ENCODE measurements at regions not wholly inside any gene's neighbourhood (a gene's known extent, or its start where the extent isn't known, plus 50 kb on each side); places are given as distances from the start of the nearest gene placed in this dataset.
"Not testable (repeated sequence)": the region's sequence is repeated elsewhere in the genome, so short reads cannot be mapped to it uniquely, and the experiment has no call there.

DNA sequence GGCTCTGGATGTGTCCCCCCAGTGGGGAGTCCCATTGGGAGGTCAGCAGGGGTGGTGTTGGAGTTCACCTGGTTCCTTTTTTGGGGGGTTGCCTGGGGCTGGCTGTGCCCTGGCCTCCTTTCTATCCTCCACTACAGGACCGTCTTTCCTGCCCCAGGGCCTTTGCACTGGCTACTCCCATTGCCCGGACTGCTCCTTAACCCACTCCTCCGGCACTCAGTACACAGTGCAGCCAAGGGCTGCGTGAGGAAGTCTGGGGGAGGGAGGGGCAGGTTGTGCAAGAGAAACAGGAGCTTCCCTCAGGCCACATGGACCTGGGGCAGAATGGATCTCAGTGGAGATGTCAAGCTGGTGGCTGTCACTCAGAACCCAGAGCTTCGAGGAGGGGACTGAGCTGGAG is 429.3 kb upstream of the SULF2 start:
- no peak for DNase-seq

DNA sequence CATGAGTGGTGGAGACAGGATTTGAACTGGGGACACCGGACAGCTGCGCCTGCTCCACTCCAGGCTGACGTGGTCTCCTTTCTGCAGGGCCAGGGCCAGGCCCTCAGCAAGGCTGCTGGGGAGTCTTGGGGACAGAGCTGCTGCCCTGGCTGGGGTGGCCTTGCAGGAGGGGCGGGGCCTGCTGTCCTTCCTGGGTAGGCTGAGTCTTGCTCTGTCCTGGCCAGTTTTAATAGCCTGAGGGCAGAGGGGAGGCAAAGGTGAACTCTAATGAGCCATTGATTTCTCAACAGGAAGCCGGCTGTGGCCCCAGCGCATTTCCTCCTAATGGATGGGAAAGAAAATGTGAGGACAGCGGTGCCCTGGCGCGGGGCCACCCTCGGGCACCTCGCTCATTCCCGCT is 428.4 kb upstream of the SULF2 start:
- not testable (repeated sequence) for DNase-seq

- DNase-seq: no peak
Measured at GRCh38 chr20:48212806-48213509, 427.7 kb upstream of the SULF2 start.

DNA sequence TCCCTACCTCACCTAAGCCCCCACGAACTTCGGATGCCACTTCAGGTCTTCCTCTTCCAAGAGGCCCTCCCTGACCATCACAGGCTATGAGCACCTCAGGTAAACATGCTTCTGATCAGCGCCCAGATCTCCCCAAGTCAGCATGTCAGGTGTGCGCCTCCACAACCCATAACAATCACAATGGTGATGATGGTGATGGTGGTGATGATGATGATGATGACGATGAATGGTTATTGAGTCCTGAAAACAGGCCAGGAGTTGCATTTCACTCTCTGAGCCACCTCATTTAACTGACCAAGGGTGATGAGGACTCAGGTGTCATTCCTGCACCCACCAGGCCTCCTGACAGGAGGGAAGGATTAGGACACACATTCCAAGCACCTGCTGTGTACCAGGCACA is 426.6 kb upstream of the SULF2 start:
- no peak for DNase-seq

DNA sequence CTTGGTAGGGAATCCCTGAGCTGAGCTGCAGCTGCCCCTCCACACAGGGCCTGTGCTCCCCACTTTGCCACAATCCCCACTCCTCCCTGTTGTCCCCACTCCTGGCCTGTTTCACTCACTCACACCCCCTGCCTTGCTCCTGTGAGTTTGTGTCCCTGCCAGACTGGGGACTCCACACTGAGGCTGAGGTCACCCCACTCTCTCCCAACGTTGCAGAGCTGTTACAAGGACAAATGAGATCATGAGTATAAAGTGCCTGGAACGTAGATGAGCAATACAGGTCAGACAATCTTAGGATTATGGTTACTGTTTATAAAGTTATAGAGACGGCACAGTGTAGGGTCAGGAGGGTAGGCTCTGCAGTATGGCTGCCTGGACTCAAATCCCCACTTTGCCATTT is 426.0 kb upstream of the SULF2 start:
- DNase-seq: no peak

- DNase-seq: no peak
Measured at GRCh38 chr20:48210111-48211027, 425.1 kb upstream of the SULF2 start.

DNA sequence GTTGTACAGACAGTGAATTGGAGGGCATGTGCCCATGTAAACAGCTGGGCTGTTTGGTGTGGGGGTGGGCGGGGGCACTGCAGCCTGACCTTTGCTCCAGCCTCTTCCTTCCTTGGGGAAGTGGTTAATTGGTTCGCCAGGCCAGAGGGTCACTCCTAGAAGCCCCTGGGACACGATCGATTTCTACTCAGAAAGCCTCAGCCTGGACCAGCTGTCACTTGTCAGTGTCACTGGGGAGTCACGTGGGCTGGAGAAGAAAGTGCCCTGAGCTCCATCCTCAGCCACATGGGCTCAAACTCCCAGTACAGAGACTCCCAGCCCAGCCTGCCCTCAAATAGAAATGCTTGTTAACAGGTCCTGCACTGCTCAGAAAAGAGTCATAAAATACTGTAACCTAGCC is 423.8 kb upstream of the SULF2 start:
- no peak for DNase-seq

DNA sequence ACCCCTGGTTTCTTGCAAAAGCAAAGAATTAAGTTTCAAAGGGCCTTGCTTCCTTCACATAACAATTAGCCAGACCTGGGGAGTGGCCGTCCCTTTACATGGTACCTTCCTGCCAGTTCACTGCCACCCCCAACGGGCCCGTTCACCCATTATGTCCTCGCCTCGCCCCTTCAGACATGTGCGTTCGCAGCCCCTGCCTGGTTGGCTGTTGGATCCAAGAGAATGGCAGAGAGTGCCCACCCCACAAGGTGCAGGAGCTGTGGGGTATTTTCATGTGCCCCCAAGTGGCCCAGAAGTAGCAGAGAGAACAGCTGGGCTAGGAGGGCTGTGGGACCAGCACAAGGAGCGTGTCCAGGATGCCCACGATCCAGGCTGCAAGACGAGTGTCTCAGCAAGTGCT is 422.9 kb upstream of the SULF2 start:
- DNase-seq: no peak

GRCh38 chr20:48207505-48207904 is 422.2 kb upstream of the SULF2 start:
- no peak for DNase-seq

GRCh38 chr20:48205786-48206185 is 420.5 kb upstream of the SULF2 start:
- no peak for DNase-seq

DNA sequence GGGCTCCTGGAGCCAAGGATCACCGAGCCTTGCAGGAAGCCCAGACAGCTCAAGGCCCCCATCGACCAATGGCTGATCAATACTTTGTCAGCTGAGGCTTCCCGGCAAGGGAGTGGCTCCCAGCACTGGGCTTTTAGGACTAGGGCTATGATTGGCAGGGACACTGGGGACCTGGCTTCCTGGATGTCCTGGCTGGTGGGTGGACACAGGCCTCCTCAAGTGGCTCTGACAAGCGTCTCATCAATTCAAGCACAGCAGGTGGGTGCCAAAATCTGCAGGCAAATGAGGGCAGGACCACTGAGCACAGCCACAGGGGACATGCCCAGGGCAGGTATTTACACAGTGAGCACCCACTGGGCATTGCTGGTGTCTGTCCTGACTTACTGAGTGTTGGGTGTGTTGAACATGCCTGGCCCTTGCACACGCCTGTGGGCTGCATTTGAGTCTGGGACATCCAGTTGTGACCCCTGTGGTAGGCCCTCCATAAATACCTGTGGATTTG is 420.1 kb upstream of the SULF2 start:
- DNase-seq: no peak

- DNase-seq: no peak
Measured at GRCh38 chr20:48204499-48204898, 419.2 kb upstream of the SULF2 start.

DNA sequence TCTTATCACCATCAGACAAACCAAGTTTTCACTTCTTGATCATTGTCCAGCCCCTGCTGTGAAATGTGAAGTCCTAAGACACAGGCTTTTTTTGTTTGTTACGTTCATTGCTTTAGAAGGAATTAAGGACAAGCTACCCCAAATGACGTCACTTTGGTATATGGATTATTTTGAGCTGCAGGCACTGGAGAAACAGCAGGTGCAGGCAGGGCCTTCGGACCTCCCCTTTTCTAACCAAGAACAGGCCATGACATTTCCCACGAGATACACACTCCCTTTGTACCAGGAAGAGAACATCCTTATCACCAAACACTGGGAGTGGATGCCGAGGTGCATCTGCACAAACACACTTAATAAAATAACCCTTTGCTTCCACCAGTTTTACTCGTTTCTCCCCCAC is 418.0 kb upstream of the SULF2 start:
- no peak for DNase-seq

DNA sequence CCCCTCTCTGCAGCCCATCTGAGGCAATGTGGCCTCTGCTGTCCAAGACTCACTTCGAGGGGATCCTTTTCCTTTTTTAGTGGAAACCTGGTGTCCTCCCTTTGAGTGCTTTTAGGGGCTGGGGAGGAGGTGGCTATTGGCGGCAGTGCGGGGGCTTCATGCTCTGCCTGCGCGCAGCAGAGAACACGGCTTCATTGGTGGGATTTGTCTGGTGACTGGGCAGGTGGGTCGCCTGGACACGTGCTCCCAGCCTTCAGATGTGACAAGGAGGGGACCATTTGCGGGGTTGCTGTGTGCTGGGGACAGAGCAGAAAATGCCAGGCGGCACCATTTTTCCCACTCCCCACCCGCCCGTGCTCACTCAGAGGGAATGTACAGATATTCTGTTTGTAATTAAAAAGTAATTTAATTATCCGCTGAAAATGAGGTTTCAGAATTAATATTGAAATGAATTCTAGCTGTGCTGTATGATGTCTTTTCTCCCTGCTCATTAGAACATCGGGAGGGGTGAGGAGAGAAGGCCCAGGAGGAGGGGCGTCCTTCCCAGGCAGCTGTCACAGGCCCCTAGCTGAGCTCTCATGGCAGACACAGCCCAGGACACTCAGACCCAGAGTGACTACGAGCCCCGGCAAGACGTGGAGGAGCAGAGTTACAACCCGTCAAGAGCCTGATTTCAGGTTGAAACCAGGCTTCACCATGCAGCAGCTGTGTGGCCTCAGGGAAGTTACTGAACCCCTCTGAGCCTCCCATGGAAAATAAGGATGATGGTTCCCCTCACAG is 417.2 kb upstream of the SULF2 start:
- no peak for DNase-seq

GRCh38 chr20:48201885-48202284 is 416.6 kb upstream of the SULF2 start:
- no peak for DNase-seq

DNA sequence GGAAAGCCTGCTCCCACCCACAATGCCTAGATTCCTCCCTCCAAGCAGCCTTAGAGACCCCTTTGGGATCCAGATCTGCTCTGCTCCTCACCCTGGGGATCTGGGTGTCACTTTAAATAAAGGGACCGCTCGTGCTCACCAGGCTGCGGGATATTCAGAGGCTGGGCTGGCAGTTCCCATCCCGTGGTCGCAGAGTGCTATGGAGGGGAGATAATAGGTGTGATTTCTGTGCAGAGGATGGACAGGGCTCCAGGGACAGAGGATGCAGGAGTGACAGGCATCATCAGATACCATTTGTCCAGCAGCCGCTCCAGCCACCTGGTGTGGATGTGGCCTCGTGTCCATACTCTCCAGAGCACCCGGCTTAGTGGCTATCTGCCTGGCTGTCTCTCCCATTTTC is 415.9 kb upstream of the SULF2 start:
- DNase-seq: no peak

- DNase-seq: no peak
Measured at GRCh38 chr20:48198929-48199451, 413.7 kb upstream of the SULF2 start.

- DNase-seq: no peak
Measured at GRCh38 chr20:48197066-48197465, 411.8 kb upstream of the SULF2 start.

DNA sequence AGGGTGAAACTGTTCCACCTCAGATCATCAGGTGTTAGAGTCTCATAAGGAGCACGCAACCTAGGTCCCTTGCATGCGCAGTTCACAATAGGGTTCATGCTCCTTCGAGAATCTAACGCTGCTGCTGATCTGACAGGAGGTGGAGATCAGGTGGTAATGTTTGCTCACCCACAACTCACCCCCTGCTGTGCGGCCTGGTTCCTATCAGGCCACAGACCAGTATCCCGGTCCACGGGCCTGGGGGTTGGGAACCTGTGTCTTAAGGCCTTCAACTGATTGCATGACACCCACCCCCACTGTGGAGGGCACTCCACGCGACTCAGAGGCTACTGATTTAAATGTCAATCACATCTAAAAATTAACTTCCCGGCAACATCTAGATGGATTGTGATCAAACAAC is 411.2 kb upstream of the SULF2 start:
- DNase-seq: no peak

DNA sequence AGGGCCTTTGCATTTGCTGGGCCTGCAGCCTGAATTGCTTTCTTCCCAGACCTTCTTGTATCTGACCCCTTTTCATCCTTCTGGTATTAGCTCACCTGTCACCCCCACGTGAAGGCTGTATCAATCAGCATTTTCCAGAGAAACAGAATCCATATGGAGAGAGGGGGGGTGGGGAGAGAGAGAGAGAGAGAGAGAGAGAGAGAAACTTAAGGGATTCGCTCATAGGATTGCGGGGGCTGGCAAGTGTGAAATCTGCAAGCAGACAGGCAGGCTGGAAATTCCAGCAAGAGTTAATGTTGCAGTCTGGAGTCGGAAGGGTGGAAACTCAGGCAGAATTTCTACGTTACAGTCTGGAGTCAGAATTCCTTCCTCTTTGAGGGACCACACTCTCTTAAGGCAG is 410.7 kb upstream of the SULF2 start:
- no peak for DNase-seq

DNA sequence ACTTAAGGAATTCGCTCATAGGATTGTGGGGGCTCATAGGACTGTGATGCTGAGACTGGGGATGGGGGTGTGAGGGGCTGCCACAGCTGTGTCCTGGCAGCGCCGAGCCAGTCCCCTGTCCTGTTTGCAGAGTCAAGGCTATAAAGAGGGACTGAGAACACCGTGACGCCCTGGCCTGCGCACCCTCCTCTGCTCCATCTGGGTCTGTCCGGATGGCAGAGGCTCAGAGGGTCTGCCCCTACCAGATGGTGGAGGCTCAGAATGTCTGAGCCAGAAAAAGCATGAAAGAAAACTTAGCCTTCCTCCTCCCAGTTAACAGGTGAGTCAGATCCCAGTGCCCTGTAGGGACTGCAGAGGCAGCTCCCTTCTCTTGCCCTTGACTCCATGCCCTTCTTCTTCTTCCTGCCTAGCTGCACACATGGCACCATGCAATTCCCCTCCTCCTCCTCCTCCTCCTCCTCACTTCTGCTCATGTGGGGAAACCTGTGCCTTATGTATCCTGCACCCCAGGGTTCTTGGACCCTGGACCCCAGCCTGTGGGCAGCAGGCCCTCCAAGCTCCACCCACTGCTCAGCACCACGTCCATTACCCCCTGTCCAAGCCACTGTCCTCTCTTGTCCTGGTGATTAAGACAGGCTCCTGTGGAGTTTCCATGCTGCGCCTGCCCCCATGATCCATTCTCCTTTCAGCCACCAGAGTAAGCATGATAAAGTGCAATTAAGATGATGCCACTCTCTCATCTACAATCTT is 410.0 kb upstream of the SULF2 start:
- DNase-seq: no peak

GRCh38 chr20:48194583-48194982 is 409.3 kb upstream of the SULF2 start:
- no peak for DNase-seq

Measured in AML-193 (cell line).